Stimulated activated CD8-positive, alpha-beta memory T cell treated with anti-CD3 and anti-CD28 coated beads, Interleukin-7, amount 100 ng/mL, for 1 hour (primary cell): ENCODE measurements at regions not wholly inside any gene's neighbourhood (a gene's known extent, or its start where the extent isn't known, plus 50 kb on each side); places are given as distances from the start of the nearest gene placed in this dataset.

Experiments used
- DNase-seq, 2 donors: peaks; one replicate each; pipeline ENCODE4 v3.0.0-alpha.2; 2020; ENCODE audit warnings: low read depth in 2 of 2

DNA sequence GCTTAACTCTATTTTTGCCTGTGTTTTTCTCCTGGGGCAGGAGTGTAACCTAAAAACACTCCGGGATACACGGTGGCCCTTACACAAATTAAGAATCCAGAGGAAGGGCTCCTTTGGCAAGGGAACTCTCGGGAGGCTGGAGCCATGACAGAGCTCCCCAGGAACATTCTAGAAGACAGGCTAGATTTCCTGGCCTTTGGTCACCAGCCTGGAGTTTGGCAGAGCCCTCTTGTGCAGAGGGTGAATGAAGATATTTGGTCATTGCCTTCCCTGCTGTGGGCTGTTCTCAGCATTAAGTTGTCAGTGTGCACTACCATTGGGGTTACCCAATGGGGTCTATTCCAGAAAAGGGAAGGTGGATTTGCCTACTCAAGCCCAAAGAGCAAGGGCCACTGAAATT is 53.8 kb upstream of the LNX1 start:
- no peak for DNase-seq

DNA sequence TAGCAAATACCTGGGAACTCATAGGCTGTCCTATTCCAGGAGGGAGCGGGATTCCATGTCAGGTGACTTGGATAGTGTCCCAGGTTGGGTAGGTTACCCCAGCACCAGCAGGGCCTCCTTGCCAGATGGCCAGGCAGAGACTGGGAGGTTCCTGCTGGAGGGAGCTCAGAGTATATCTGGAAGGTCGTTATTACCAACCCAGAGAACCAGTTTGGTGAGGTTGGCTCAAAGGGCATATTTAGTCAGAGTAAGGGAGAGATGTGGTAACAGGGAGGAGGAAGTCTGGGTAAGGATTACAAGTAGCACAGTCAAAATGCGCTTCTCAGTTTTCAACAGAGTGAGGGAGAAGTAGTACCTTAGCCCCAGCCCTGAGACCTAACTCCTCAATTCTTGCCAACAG is 53.3 kb upstream of the LNX1 start:
- DNase-seq = no peak
